T1000 (cell line): ENCODE measurements at regions not wholly inside any gene's neighbourhood (a gene's known extent, or its start where the extent isn't known, plus 50 kb on each side); places are given as distances from the start of the nearest gene placed in this dataset.
"Not testable (repeated sequence)": the region's sequence is repeated elsewhere in the genome, so short reads cannot be mapped to it uniquely, and the experiment has no call there.

Source experiments
- DNase-seq: peaks from one replicate; lab custom pipeline; 2025; ENCODE audit warnings: mixed read lengths; lab: John Stamatoyannopoulos, UW

DNA sequence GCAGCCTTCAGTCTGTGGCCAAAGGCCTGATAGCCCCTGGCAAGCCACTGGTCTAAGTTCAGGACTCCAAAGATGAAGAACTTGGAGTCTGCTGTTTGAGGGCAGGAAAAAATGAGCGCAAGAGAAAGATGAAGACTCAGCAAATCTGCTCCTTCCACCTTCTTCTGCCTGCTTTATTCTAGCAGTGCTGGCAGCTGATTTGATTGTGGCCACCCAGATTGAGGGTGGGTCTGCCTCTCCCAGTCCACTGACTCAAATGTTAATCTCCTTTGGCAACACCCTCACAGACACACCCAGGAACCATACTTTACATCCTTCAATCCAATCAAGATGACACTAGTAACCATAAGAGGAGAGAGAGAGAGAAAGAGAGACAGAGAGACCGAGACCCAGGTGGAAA, 127.6 kb downstream of the UTP18 start:
- DNase-seq: no peak

DNA sequence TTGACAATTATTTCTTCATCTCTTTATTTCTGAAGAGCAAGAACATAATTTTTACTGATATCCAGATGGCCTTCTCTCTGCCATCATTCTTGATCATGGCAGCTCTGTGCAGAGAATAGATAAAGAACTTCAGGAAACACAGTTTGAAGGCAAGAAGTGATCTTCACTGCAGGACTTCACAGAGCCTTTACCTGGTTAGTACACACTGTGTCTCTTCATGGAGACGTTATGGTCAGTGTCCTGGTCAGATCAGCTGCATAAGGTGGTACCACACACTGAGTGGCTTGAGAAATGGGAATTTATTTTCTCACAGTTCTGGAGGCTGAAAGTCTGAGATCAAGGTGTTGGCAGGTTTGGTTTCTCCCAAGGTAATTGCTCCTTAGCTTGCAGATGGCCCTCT, 129.5 kb downstream of the UTP18 start:
- no peak for DNase-seq

DNA sequence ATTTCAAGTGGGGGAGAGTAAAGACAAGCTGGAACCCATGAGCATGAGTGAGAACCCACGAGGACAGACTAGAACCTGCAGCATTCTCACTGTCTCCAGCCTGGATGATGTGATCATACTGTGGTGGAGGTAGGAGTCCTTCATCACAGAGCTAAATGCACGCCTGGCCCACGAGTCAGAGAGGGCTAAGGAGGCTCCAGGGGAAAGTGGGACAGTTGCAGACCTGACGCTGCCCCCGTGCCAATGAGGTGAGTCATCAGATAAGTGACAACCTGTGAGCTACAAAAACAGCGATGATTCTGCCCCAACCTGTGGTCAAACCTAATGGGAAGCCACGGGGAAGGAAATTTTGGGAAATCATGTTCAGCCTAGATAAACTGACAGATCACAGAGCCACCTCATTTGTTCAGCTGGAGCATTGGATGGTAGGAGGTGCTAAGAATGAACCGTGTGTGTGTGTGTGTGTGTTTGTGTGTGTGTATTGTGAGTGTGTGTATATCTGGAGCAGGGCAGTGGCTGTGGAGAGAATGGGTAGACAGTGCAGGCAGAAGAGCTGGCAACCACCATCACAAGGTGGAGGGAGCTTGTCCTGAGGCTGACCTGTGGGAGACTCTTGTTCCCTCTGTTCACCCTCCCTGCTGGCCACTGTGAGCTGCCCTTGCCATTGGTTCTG, 131.8 kb downstream of the UTP18 start:
- peak; percentile 10 for DNase-seq

DNA sequence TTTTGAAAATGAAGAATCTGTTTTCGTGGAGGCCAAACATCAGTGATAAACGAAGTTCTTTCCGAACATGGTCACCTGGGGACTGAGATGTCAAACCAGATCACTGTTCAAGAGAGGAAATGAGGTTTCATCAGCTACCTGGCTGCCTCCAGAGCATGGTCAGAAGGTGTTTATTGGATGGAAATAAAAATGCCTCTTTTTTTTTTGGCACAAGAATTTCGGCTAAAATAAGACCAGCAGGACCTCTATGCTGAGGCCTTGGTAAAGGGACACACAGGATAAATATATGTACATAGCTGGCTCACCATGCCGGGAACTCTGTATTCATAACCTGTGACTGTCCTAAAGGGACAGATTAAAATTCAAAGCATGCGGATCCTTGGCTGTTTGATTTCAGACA, 135.3 kb downstream of the UTP18 start:
- DNase-seq: no peak

DNA sequence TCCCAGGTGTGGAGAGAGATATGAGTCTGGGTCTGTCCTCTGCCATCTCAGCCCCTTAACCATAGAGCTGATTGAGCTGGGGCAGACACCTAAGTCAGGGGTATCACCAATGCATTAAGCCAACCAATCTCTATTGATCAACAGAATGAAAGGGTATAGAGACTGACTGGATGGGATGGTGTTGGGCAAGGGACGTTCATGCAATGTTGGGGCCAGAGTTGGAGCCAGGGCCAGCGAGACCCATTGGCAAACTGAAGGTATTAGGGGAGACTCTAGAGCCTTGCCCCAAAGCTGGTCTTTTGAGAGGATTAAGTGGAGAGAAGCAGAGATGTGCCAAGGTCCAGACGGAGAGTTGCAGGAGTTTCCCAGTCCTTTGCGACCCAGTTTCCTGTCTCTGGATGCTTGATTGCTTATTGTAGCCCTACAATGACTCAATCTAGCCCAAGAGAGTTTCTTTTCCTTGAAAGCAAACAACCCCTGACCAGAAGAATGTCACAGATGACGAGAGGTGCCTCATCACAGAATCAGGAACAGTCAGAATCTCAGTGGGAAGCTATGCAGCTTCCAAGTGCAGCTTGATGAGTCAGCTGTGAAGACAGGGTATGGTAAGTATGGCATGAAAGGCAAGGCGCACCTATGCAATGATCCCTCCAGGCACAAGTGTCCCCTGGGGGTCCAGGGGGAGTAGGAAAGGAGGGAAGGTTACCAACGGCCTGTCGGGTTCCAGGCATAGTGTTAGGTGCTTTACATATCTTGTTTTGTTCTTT, 137.2 kb downstream of the UTP18 start:
- peak; percentile 54 for DNase-seq

DNA sequence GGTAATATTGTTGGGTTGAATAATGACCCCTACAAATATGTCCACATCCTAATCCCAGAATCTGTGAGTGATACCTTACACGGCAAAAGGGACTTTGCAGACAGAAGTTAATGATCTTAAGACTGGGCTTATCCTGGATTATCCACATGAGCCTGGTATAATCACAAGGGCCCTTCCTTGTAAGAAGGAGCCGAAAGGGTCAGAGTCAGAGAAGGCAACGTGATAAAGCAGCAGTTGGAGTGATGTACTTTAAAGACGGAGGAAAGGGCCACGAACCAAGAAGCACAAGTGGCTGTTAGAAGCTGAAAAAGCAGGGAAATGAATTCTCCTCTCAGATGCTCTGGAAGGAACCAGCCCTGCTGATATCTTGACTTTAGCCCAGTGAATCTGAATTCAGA, 137.8 kb downstream of the UTP18 start:
- no peak for DNase-seq

DNA sequence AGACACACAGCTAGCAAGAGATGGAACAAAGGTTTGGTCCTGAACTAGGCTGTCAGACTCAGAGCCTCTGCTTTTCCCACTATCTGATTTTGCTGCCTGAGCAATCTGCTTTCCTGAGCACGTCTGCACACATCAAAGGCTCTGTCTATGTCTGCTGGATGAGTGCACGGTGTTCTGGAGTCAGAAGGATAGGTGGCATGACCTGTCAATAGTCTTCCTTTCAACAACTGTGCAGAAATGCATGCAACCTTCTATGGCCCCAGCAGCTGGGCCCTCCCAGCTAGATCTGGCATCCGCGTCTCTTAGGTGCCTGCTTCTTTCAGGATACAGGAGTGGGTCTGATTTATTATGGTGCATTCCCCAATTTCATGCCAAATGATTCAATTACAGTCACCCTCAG, 138.3 kb downstream of the UTP18 start:
- no peak for DNase-seq

DNA sequence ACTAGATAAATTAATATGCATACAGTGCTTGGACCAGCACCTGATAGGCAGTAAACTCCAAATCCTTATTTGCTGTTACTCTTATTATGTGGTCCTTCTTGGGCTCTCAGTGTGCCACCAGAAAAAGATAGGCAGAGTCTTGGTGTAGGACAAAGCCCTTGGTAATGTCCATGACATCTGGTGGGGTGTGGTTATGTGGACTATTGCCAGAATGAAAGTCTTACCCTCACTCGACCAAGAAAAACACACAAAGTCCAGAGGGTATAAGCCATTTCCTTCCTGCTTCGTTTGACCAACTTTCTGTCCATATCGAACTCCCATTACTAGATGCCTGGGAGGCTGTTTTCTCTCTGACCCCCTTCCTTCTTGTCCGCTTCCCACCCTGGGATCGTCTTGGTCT, 140.9 kb downstream of the UTP18 start:
- DNase-seq: no peak

DNA sequence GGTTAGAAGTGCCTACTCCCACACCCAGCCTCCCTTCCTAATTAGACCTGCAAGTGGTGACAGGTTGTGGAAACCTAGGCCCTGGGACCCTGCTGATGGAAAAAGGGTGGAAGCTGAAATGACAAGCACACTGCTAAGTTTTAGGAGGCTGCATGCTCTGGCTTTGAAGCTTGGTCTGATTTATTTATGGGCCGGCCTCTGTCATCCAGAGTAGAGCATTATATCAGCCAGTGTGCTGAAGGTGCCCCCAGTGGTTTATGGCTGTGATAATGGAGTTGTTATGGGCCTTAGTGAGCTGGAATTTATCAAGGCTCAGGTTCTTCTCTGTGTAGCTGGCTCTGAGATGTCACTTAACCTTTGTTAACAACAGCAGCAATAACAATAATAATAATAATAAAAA, 142.6 kb downstream of the UTP18 start:
- no peak for DNase-seq

DNA sequence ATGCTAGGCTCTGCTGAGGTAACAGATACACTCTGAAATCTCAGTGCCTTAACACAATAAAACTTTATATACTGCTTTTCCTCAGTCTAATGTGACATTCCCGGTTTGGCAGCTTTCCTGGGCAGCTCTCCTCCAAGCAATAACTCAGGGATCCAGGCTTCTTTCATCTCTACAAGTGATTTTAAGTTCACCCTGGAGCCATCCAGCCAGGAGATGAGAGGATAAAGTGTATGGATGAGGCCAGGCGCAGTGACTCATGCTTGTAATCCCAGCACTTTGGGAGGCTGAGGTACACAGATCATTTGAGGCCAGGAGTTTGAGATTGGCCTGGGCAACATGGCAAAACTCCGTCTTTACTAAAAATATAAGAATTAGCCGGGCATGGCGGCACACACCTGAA, 147.2 kb downstream of the UTP18 start:
- no peak for DNase-seq

DNA sequence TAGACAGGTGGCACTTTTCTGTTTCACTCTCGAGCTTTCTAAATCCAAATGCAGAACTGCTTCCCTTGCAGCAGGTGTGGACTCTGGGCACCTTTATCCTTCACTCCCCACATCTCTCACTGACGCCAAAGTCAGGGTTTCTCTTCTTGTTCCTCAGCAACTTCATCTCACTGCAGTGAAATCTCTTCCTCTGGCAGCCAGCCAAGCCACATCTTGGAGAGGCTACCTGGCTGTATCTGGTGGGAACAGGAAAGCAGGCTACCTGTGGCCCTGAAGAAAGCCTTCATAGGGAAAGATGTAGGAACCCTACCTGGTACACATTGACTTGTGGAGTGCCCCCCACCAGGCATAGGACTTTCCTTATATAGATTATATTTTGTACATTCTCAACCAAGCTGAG, 159.1 kb downstream of the UTP18 start:
- DNase-seq: no peak

DNA sequence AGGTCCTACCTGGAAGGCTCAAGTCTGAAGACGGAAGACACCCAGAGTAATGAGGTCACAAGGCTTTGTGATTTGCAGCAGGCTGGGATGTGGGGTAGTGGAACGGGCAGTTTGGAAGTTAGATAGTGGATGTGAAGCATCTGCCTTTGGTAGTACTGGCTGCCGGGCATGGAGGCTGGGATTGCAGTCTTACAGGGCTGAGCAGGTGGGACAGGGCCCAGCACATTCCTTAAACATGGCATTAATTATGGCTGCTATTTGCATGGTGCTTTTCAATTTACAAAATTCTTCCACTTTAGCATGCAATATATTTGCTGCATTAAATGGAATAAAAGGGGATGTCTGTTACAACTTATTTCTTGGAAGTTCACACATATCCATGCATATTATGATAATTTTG, 161.2 kb downstream of the UTP18 start:
- no peak for DNase-seq

DNA sequence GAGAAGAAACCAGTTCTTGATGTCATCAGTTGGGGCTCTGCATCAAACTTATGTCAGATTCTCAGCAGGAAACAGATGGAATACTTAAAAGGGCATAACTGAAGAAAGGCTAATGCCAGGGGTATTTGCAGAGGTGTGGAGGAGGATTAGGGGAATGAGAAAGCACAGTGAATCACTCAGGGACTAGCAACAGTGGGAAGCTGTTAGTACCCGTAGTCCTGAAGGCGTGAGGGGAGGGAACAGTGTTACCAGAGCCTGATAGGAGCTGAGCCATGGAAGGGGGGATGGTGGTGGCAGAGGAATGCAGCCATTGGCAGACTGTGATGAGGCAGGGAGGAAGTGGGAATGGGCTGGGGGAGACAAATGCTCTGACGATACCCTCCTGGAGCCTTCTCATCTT, 162.3 kb downstream of the UTP18 start:
- no peak for DNase-seq

DNA sequence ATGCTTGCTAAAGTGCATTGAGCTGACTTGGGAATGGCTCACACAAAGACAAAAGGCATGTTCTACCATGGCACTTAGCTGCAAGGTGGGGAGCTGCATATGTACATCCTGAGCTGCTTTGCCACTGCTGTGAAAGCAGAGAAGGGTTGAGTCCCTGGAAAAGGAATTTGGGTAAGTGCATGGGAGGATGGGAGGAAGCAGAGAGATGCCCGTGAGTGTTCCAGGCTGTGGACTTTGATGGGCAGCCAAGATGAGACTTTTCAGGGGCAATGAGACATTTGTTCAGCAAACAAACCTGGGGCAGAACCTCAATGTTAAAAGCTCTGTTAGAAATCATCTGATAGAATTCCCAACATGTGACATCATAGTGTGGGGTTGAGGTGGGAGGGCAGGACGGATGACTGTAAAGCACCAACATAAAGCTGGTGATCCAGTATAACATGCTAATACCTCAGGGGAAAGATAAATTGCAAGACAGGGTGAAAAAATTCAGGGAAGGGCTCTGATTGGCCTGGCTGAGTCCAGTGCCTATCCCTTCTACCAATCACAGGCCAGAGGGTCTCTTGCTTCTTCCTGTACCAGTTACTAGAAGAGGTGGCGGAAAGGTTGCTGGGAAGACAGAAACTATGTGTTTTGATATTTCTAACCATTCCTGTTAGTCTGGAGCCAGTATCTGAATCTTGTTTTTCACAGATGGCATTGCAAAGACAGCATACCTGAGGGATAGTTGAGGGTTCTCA, 163.2 kb downstream of the UTP18 start:
- no peak for DNase-seq

DNA sequence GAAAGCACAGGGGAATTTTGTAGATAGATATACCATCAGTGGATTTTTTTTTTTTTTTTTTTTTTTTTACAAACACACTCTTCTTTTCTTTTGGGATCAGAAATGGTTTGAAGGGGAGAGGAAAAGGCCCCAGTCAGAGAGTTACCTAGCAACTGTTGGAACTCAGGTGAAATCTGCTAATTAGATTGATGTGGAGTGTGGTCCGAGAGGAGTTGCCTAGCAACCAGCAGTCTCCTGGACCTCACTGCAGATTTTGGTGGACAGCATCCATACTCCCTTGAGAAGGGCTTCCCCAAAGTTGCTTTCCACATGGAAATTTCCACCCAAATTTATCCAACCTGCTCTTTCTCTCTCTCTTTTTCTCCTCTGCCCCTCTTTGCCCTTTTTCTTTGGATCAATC, 165.4 kb downstream of the UTP18 start:
- DNase-seq: no peak

DNA sequence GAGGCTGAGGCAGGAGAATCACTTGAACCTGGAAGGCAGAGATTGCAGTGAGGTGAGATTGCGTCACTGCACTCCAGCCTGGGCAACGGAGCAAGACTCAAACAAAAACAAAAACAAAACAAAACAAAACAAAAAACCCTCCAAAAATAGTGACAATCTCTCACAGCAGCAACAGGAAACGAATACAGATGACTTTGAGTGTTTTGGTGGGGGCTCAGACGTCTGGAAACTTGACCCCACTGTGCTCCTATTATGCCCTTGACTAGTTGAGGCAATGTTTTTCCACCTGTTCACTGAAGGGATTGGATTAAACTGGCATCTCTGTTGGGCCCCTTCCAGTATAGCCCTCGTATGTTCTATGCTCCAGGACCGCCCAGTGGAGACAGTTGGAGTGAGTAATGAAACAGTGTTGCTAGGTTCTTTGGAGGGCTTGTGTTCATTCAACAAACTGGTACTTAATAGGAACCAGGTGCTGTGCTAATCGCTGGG, 167.0 kb downstream of the UTP18 start:
- no peak for DNase-seq

DNA sequence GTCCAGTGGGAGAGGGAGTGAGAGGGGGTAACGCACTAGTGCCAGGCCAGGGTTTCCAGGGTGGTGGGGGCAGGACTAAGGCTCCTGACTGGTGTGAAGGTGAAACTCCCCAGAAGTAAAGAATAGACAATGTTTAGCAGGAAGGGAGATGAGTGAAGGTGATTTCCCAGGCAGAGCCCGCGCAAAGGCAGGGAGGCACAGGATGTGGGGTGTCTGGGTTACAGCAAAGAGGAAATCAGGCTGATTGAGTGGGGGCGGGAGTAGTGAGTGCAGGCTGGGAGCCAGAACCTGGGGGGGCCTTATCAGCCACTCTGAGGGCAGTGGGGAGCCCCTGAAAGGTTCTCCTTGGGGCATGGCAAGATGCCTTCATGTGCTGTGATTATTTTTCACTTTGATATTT, 167.5 kb downstream of the UTP18 start:
- no peak for DNase-seq

DNA sequence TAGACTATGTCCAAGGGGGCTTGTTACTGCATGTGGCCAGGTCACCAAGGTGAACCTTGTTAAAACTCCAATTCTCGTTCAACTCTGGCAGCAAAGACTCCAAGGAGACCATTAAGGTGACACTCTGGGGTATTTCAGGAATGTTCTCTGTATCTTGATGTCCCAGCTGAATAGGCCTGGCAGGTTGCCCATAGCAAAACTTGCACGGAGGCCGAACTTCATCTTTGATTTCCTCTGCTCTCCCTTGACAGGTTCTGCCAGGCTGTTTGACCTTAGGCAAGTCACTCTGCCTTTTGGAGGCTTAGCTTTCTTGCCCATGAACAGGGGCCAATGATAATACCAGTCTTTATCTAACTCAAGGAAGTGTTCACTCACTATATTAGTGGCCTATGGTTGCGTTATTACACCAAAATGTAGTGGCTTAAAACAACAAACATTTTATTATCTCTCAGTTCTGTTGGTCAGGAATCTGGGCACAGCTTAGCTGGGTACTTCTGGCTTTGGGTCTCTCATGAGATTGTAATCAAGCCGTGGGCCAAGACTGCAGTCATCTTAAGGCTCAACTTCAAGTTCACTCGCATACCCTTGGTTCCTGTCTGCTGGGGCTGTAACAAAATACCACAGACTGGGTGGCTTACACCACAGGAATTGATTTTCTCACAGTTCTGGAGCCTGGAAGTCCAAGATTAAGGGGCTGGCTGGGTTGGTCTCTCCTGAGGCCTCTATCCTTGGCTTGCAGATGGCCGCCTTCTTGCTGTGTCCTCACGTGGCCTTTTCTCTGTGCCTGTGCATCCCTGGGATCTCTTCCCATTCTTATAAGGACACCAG, 168.5 kb downstream of the UTP18 start:
- DNase-seq: no peak

DNA sequence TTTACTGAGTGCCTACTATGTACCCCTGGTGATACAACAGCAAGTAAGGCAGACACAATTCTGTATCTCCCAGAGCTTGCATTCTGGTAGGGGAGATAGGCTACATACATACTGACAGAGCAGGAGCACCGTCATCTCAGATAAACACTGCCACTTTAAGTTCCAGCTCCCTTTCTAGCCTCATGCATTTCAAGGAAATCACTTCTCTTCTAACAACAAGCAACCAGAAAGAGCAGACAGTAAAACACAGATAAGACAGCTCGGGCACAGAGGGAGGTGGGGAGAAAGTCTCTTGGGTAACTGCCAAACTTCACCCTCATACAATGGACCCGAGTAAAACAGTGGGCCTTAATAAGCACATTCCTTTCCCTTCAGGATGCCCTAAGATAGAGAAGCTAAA, 169.6 kb downstream of the UTP18 start:
- DNase-seq: not testable (repeated sequence)

DNA sequence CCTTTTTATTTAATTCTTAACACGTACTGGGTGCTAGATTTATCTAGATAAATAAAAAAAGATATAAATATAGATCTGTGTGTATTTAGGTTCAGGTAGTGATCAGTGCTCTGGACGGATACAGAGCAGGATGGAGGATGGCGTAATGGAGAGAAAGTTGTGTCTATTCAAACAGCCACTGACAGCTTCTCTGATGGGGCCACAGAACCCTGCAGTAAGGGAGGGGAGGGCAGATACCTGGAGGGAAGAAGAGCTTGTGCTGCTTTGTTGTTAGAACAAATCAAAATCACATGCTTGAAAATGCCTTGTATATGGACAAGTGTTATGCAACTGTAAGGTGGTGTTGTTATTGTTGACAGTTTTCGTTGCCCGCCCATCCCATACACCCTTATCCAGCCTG, 170.2 kb downstream of the UTP18 start:
- no peak for DNase-seq

DNA sequence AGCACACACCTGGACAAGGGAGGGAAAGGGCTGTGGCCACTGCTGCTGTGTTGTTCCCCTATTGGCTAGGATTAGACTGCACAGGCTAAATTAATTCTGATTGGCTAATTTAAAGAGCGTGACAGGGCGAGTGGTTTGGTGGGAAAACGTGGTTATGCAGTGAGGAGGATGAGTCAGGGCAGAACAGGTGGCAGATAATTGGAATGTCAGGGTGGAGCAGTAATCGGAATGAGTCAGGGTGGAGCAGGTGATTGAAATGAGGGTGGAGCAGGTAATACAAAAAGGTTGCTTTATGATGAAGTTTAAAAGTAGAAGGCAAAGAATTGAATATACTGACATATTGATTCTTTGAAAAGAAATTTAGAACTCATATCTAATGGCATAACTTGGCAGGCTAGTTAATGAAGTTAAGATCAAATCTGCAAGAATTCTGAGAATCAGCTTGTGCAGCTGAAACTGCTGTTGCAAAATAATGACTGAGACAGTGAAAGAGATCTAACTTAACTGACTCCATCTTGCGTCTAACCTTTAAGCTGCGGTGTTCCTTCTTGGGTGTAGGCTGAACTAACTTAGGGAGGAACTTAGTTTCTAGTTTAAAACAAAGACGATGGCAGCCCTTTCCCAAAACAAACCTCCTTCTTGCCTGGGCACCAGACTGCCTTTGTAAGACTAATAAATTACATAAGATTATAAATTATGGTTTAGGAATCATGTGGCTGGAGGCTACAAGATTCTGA, 174.3 kb downstream of the UTP18 start:
- DNase-seq: no peak
